Nephron (organoid): ENCODE measurements at regions not wholly inside any gene's neighbourhood (a gene's known extent, or its start where the extent isn't known, plus 50 kb on each side); places are given as distances from the start of the nearest gene placed in this dataset.
A peak's percentile ranks its signal among the peaks of the same experiment; 100 is the strongest.

Experiments
- H3K27ac Mint-ChIP-seq, 3 experiments: 2 replicates each; pipeline ENCODE4 v1.8.0; 2020; ENCODE audit warnings: mixed read lengths in 3 of 3, mild to moderate bottlenecking in 2 of 3, moderate library complexity in 1 of 3
- H3K27me3 Mint-ChIP-seq: 2 replicates; pipeline ENCODE4 v1.8.0; 2021; ENCODE audit warnings: low read depth, mild to moderate bottlenecking, moderate library complexity, mixed read lengths
- H3K36me3 Mint-ChIP-seq: 2 replicates; pipeline ENCODE4 v1.8.0; 2020; ENCODE audit warnings: low read depth, mixed read lengths
- H3K4me1 Mint-ChIP-seq: 2 replicates; pipeline ENCODE4 v1.8.0; 2020; ENCODE audit warnings: mixed read lengths
- H3K4me3 Mint-ChIP-seq, 3 experiments: 2 replicates each; pipeline ENCODE4 v1.8.0; 2020; ENCODE audit warnings: mild to moderate bottlenecking in 3 of 3, mixed read lengths in 3 of 3, moderate library complexity in 2 of 3
- H3K9me3 Mint-ChIP-seq: 2 replicates; pipeline ENCODE4 v1.8.0; 2020; ENCODE audit warnings: mixed read lengths
- TF ChIP-seq, protein P1 (sequence below), 3 experiments: fragments of 200-600 bp; sonication (generic); IDR thresholded peaks; one replicate each; pipeline ENCODE4 v1.5.0; 2021; ENCODE audit warnings: antibody characterized with exemption in 3 of 3; ENCODE audit not compliant: unreplicated experiment in 3 of 3

DNA sequence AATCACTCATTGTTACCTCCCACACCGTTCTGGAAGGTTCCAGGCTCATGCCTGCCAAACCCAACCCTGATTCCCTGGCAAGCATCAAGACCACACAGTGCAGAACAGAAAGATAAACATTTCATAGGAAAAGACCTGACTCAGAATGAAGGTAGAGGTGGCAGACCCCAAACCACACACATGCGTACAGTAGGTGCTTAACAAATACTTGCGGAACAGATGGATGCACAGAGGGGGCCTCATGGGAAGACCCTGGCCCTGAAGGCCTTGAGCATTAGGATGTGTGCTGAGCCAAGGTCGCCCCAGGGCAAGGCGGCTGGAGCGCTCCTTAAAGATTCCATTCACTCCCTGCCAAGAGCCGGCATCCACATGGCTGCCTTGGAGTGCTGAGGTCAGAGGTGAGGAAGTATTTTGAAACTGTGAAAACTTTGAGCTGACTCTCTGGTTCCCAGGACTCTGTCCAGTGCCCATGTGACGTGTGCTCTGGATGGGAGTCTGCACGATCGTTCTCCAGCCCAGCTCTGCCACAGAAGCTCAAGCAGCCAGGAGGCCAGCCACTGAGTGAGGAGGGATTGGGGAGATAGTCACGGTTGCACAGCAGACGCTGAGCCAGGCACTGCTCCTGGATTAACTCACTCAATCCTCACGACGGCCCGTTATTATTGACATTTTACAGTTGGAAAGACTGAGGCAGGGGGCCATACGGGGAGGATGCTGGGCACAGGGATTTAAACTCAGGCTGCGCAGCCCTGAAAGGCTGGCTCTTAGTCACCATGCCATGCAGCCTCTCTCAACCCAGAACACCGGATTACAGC is 65.5 kb upstream of the AFDN start:
- peaks cover 30% of the 10 kb centered on the region for H3K27me3 Mint-ChIP-seq
- H3K4me1 Mint-ChIP-seq: peaks cover 42% of the 10 kb centered on the region
- H3K27ac Mint-ChIP-seq: peak overlapping the region in 2 of 3 experiments; percentile 30 to 59
- no peak overlapping the region for H3K4me3 Mint-ChIP-seq
- TF ChIP-seq, protein P1, sequence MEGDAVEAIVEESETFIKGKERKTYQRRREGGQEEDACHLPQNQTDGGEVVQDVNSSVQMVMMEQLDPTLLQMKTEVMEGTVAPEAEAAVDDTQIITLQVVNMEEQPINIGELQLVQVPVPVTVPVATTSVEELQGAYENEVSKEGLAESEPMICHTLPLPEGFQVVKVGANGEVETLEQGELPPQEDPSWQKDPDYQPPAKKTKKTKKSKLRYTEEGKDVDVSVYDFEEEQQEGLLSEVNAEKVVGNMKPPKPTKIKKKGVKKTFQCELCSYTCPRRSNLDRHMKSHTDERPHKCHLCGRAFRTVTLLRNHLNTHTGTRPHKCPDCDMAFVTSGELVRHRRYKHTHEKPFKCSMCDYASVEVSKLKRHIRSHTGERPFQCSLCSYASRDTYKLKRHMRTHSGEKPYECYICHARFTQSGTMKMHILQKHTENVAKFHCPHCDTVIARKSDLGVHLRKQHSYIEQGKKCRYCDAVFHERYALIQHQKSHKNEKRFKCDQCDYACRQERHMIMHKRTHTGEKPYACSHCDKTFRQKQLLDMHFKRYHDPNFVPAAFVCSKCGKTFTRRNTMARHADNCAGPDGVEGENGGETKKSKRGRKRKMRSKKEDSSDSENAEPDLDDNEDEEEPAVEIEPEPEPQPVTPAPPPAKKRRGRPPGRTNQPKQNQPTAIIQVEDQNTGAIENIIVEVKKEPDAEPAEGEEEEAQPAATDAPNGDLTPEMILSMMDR (IDR thresholded peaks at IDR 0.05; ENCODE audit: unreplicated experiment in 3 of 3): no peak
- no peaks in the 10 kb centered on the region for H3K36me3 Mint-ChIP-seq
- no peaks in the 10 kb centered on the region for H3K9me3 Mint-ChIP-seq

DNA sequence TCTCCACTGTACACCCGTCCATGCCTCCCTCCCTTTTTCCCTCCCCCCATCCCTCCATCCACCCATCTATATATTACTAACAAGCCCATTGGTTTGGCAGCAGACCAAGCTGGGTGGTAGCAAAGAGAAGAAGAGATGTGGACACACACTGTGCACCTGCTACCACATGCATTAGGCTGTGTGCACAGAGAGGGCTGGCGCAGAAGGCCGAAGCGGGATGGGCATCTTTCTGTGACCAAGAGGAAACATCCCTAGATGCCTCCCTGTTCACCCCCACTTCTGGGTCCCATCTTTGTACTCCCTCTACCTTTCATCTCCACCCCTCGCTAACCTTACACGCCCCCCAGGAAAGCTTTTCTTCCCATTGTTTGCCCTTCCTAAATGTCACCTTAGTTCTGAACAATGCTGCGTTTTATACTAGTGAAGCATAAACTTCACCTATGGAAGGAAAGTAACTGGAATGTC is 64.9 kb upstream of the AFDN start:
- peaks cover 42% of the 10 kb centered on the region for H3K4me1 Mint-ChIP-seq
- H3K4me3 Mint-ChIP-seq: no peak overlapping the region
- no peaks in the 10 kb centered on the region for H3K9me3 Mint-ChIP-seq
- no peaks in the 10 kb centered on the region for H3K36me3 Mint-ChIP-seq
- H3K27ac Mint-ChIP-seq: peak overlapping the region in 1 of 3 experiments; percentile 4
- H3K27me3 Mint-ChIP-seq: peaks cover 36% of the 10 kb centered on the region
- TF ChIP-seq, protein P1 (IDR thresholded peaks at IDR 0.05; ENCODE audit: unreplicated experiment in 3 of 3): no peak

DNA sequence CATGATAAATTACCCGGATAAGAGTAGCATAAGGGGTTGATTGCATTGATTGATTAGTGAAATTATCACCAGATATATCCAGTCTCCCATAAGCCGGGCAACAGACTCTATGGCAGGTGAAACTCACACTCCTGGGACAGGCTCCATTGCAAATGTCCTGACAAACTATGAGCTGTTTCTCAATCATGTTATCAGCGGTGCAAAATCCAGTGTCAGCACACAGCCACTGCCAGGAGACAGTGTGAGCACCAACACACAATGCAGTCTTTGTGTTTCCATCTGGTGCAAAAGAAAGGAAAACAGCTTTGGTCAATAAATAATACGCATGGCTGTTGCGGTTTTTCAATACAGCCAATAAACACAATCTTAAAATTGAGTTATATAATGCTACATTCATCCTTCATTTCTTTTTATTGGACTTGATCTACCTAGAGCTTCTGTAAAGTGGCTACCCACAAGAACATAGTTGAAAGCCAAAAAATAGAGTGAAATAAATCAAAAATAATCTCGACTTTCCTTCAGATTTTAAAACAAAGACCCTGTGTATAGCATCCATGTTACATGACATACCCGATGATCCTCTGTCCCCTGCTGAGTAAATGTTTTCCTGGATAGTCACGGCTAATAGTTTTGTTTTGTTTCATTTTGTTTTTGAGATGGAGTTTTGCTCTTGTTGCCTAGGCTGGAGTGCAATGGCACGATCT is 64.3 kb upstream of the AFDN start:
- Mint-ChIP-seq H3K27me3 (peaks cover 35% of the 10 kb centered on the region), H3K27ac (peak overlapping the region in 1 of 3 experiments; percentile 4), H3K9me3 (no peaks in the 10 kb centered on the region), H3K36me3 (no peaks in the 10 kb centered on the region), H3K4me1 (peaks cover 36% of the 10 kb centered on the region), H3K4me3 (no peak overlapping the region)
- TF ChIP-seq, protein P1 (IDR thresholded peaks at IDR 0.05; ENCODE audit: unreplicated experiment in 3 of 3): no peak

DNA sequence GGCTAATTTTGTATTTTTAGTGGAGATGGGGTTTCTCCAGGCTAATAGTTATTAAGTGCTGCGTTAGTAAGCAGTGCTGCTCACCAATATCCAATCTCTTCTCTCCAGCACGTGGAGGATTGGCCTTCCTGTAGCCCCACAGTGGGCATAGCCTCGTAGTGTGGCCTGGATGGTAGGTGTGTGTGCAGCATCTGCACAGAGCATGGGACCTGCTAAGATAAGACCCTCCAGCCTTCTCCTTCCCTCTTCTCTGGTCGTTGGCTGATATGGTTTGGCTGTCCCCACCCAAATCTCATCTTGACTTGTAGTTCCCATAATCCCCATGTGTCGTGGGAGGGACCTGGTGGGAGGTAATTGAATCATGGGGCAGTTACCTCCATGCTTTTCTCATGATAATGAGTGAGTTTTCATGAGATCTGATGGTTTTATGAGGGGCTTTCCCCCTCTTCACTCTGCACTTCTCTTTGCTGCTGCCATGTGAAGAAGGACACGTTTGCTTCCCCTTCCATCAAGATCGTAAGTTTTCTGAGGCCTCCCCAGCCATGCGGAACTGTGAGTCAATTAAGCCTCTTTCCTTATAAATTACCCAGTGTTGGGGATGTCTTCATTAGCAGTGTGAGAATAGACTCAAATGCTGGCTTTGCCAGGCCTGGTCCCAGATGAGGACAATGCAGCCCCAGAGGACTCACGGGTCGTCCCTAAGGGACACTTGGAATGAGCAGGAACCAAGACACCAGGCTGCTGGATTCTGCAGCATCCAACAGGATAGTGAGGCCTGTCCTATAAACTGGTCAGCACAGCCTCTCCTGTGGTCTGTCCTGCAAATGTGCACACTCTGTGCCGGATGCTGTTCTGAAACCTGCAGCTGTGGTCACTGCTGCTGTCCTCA is 63.4 kb upstream of the AFDN start:
- H3K27ac Mint-ChIP-seq: no peak overlapping the region
- no peaks in the 10 kb centered on the region for H3K9me3 Mint-ChIP-seq
- H3K4me1 Mint-ChIP-seq: peaks cover 33% of the 10 kb centered on the region
- H3K4me3 Mint-ChIP-seq: no peak overlapping the region
- TF ChIP-seq, protein P1 (IDR thresholded peaks at IDR 0.05; ENCODE audit: unreplicated experiment in 3 of 3): no peak
- H3K36me3 Mint-ChIP-seq: no peaks in the 10 kb centered on the region
- H3K27me3 Mint-ChIP-seq: peaks cover 31% of the 10 kb centered on the region

DNA sequence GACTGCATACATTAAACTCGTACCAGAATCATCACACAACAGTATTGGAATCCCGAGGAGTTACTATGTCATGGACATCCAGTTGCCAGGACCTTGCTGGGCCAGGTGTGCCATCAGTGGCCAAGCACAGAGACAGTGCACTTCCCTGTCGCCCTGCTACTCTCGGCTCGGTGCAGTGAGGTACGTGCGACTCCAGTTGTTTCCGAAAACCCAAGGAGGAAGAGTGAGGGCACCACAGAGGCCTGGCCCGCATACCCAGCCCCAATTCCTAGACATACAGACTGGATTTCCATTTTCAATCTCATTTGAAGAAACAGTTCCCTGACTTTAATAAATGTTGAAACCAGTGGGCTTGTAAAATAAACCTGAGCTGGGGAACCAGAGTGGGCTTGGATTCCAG is 62.5 kb upstream of the AFDN start:
- H3K27ac Mint-ChIP-seq: no peak overlapping the region
- H3K36me3 Mint-ChIP-seq: no peaks in the 10 kb centered on the region
- peaks cover 26% of the 10 kb centered on the region for H3K27me3 Mint-ChIP-seq
- TF ChIP-seq, protein P1 (IDR thresholded peaks at IDR 0.05; ENCODE audit: unreplicated experiment in 3 of 3): no peak
- peaks cover 33% of the 10 kb centered on the region for H3K4me1 Mint-ChIP-seq
- no peak overlapping the region for H3K4me3 Mint-ChIP-seq
- H3K9me3 Mint-ChIP-seq: no peaks in the 10 kb centered on the region
